ENCODE measurements at regions not wholly inside any gene's neighbourhood (a gene's known extent, or its start where the extent isn't known, plus 50 kb on each side); places are given as distances from the start of the nearest gene placed in this dataset.
"Not testable (repeated sequence)": the region's sequence is repeated elsewhere in the genome, so short reads cannot be mapped to it uniquely, and the experiment has no call there.

DNA sequence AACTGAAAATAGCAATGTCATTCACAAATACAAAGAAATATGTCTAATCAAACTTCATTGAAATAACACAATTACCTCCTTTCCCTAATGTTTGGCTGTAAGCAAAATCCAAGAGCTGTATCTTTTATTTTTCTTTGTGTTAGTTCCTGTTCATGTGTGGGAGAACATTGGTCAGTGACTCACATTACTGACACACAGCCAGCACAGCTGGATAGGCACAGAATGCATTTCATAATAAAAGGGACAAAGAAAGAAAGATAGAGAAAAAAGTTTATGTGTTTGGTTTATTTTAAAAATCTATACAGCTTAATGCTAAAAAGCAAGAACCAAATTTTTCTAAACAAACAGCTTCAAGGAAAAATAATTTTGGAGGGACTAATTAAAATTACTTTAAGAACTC lies 185.6 kb upstream of the COL3A1 start:
- DNase-seq = no peak

DNA sequence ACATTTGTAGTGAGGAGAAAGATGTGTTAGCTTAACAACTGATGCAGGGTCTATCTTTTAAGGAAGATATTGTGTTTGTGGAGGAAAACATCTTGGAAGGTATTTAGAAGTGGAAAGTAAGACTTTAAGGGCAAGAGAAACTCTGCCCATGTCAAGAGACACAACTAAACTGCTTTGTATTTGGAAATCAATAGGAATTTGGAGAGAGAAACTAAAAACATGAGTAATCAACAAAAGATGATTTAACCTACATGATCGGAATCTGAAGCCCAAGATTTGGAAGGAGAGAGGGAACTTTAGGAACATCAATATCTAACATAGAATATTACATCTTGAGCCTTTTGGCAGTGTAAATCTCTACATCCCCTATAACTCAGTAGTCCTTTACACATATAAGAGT lies 184.2 kb upstream of the COL3A1 start:
- no peak for DNase-seq

GRCh38 chr2:188794453-188794852 lies 179.7 kb upstream of the COL3A1 start:
- not testable (repeated sequence) for DNase-seq

DNA sequence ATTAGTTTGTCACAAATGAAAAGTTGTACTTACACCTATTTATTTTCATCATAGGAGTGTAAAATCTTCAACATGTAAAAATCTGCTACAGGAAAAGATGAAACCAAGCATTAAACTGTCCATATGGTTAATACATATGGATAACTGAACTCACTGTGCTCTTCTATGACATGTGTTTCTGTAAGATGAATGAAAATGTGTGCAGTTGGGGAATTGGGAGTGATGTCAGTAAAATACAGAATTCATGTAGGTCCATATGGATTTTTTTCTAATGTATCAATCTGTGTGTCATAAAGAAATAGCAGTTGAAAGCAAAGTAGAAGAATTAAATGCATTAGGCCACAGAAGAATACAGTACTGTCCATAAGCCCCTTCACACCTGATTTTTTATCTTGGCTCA lies 178.4 kb upstream of the COL3A1 start:
- DNase-seq = no peak

DNA sequence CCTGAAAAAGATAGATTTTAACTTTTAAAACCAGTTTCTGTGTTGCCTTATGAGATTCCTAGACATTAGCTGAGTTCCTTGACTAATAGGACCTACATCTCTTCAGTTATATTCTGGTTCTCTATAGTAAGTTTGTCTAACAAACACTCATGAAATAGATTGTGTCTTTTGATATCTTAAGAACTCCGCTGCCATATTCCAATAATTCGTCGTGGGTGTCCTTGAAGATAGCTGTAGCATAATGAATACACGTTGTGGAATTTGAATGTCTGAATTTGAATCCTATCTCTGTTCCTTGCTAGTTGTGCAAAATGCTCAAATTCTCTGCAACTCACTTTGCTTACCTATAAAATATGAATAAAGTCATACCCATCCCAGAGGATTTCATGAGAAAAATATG lies 176.8 kb upstream of the COL3A1 start:
- no peak for DNase-seq

- DNase-seq = no peak
Measured at GRCh38 chr2:188798159-188798558, 176.0 kb upstream of the COL3A1 start.

GRCh38 chr2:188805219-188805618 lies 169.0 kb upstream of the COL3A1 start:
- no peak for DNase-seq

- no peak for DNase-seq
Measured at GRCh38 chr2:188808947-188809355, 165.2 kb upstream of the COL3A1 start.

DNA sequence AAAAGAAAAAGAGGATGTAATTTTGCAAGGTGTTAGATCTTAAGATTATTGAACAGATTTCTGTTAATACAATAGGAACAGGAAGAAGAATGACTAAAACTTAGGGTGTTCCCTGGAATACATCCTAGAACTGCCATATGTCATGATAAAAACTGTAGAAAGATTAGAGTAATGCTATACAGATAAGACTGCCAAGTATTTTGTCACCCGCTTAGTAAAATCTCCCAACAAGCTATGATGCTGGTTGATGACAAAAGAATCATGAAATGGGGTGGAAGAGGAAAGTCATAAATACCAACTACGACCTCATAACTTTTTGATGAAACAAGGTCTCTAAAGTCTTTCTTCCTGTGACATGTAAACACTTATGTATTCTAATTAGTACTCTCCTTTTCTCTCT lies 163.6 kb upstream of the COL3A1 start:
- DNase-seq = no peak

DNA sequence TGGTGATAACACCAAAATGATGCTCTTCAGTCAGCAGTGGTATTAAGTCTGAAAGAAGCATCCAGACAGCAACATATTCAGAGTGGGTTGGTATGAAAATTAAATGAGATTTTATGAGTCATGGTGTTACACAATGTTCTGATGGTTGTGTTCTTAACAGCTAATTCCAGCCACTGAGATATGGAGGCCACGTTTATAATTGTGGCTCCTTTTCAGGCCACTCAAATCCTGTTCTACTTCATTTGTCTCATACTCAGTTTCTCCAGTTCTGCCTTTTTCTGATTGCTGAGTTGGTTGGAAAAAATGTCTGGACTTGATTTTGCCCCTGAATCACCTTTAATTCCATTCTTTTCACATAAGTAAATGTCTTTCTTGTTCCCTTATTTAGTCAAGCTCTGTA lies 162.7 kb upstream of the COL3A1 start:
- DNase-seq = no peak

DNA sequence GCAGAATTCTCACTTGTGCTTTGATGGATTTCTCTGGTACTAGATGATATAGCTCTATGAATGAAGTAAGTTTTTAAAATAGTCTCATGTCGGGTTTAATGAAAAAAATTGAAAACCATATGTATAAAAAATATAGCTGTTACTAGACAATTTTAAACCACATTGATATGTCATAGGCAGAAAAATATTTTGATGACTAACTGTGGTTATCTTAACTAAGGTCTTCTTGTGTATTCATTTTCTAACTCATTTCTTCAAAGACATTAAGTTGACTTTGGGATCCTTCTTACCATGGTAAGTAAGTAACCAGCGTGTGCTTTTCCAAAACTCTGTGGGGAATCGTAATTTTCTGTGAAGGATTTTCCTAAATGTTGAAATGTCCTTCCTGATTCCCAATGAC lies 160.9 kb upstream of the COL3A1 start:
- DNase-seq = no peak

GRCh38 chr2:188813857-188814256 lies 160.3 kb upstream of the COL3A1 start:
- DNase-seq = no peak

GRCh38 chr2:188819011-188819410 lies 155.2 kb upstream of the COL3A1 start:
- DNase-seq = no peak

DNA sequence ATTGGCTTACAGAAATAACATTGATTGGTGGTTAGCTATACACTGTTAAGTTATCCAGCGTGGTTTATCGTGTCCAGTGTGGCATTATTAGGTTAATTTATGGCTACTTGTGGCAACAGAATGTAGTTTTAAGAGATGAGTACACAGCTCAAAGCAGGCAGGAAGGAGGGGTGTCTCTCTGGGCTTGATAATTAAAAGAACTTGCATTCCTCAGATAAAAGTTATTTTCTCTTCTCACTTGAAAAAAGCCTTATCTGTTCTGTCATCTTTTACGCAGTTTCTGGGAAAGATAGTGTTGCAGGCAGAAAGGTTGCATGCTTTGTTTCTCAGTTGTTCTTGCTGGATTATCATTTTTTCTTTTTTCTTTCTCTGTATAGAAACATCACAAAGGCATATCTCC lies 154.4 kb upstream of the COL3A1 start:
- DNase-seq = no peak

DNA sequence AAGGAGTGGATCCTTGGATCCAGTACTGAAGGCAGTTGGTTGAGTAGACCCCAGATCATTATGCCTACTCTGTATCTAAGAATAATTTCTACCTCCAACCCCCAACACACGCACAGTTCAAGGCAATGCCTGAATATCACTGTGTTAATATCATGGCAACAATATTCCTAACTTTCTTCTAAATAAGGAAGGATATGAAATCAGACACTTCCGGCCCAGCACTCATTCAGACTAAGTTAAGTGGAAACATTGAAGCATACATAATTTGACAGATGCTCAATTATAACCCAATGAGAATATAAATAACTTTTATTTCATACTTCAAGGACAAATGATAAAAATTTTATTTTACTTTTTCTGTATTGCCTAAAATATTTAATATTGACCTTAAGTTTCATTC lies 153.6 kb upstream of the COL3A1 start:
- DNase-seq = no peak

- DNase-seq = no peak
Measured at GRCh38 chr2:188824125-188824524, 150.0 kb upstream of the COL3A1 start.

- DNase-seq = no peak
Measured at GRCh38 chr2:188833331-188833730, 140.8 kb upstream of the COL3A1 start.

DNA sequence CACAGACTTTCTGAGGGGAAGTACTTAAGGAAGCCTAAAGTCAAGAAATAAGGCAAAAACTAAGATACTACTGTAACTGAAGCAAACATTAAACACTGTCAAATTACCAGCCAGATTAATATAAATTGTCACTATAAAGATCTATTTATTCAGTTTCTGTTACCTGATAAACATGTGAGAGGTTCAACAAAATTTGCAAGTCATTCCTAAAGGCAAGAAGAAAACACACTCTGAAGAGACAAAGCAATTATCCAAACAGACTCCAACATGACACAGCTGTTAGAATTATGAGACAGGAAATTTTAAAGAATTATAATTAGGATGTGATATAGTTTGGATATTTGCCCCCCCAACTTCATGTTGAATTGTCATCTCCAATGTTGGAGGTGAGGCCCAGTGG lies 140.4 kb upstream of the COL3A1 start:
- no peak for DNase-seq

DNA sequence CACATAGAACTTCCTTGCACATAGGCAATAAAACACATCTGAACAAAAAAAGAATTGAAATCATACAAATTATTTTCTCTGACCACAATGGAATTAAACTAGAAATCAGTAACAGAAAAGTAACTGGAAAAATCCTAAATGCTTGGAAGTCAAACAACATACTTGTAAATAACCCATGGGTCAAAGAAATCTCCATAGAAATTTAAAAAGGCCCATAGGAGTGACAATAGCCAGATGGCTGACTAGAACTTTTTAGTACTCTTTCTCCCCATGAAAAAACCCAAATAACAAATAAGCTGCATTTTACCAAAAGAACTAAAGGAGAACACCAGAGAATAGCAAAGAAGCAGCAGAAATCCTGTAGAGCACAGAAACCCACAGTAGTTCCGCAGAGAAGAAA lies 139.2 kb upstream of the COL3A1 start:
- DNase-seq = no peak

- no peak for DNase-seq
Measured at GRCh38 chr2:188835821-188836220, 138.4 kb upstream of the COL3A1 start.

- DNase-seq = no peak
Measured at GRCh38 chr2:188845692-188846091, 128.5 kb upstream of the COL3A1 start.

GRCh38 chr2:188848887-188849435 lies 125.2 kb upstream of the COL3A1 start:
- DNase-seq = no peak

- DNase-seq = no peak
Measured at GRCh38 chr2:188850786-188851185, 123.4 kb upstream of the COL3A1 start.

- DNase-seq = no peak
Measured at GRCh38 chr2:188851311-188851710, 122.9 kb upstream of the COL3A1 start.

GRCh38 chr2:188851826-188852225 lies 122.3 kb upstream of the COL3A1 start:
- no peak for DNase-seq

- DNase-seq = no peak
Measured at GRCh38 chr2:188852772-188853171, 121.4 kb upstream of the COL3A1 start.
